COLO668 (cell line): ENCODE measurements at regions not wholly inside any gene's neighbourhood (a gene's known extent, or its start where the extent isn't known, plus 50 kb on each side); places are given as distances from the start of the nearest gene placed in this dataset.
"Not testable (repeated sequence)": the region's sequence is repeated elsewhere in the genome, so short reads cannot be mapped to it uniquely, and the experiment has no call there.

Experiments used
- DNase-seq: peaks from one replicate; lab custom pipeline; 2025; ENCODE audit not compliant: unreplicated experiment; lab: John Stamatoyannopoulos, UW

- no peak for DNase-seq
Observed at GRCh38 chr5:152523964-152524363, 118.9 kb upstream of the NMUR2 start.

- DNase-seq = no peak
Observed at GRCh38 chr5:152527358-152528052, 122.4 kb upstream of the NMUR2 start.

GRCh38 chr5:152529440-152529839 is 124.4 kb upstream of the NMUR2 start:
- no peak for DNase-seq

- peak; percentile 5 for DNase-seq
Observed at GRCh38 chr5:152532714-152533113, 127.6 kb upstream of the NMUR2 start.

GRCh38 chr5:152534641-152535040 is 129.6 kb upstream of the NMUR2 start:
- no peak for DNase-seq

- no peak for DNase-seq
Observed at GRCh38 chr5:152542741-152543140, 137.7 kb upstream of the NMUR2 start.

DNA sequence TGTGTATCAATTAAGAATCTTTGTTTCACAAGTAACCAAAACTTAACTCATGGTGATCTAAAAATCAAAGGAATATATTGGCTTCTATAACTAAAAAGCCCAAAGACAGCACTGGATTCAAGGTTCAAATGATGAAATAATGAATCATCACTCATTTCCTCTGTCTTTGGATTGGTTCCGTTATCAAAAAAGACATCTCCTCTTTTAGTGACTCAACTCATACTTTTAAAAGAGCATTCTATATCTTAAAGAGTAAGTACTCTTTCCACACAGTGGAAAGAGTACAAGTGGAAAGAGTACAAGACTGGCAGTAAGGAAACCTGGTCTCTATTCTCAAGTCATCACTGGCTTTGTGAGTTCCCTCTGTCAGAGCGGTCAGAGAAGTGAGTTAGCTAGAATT is 141.4 kb upstream of the NMUR2 start:
- no peak for DNase-seq

- no peak for DNase-seq
Observed at GRCh38 chr5:152547202-152547601, 142.1 kb upstream of the NMUR2 start.

DNA sequence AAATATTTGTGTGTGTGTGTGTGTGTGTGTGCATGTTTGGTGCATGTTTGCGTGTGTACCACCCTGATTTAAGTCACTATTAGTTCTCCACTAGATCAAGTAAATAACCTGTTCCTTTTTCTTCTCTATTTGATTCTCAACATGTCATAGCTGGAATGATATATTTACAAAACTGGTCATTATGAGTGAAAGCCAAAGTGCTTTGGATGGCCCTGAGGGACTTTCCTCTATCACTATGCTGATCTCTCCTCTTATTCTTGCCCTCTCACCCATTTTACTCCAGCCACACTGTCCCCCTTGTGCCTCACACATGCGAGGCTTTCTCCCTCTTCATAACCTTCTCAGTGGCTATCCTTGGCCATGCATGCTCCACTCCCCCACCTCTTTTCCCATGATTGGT is 144.6 kb upstream of the NMUR2 start:
- DNase-seq = no peak

DNA sequence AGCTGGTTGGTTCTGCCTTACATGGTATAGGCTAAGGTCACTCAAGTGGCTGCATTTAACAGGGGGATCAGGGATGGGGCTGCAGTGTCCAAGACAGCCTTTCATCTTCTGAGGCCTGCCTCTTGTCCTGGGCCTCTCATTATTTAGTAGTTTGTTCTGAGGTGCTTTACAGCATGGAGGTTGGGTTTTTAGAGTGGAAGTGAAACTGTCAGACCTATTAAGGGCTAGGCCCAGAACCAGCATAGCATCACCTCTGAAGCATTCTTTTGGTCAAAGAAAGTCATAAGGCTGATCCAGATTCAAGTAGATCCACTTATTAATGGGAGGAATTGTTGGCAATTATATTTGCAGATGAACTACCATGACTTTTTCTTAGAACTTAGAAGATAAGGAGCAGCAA is 146.0 kb upstream of the NMUR2 start:
- no peak for DNase-seq

DNA sequence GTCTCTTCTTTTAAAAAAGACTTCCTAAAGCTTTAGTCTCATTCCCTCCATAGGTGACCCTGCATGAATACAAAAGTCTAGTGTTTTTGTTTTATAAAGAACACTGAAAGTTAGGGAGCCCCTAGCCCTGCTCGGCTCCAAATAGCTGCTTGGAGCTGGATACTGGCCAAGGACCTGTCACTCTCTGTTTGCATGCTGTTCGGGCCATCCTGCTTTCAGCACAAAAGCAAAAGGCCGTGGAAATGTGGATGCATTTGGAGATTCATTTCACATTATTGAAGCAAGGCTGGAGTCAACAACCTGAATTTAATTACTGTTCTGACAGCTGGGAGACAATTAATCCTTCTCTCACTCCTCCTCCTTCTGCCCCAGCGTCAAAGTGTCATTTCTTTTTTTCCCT is 151.7 kb upstream of the NMUR2 start:
- peak; percentile 3 for DNase-seq

DNA sequence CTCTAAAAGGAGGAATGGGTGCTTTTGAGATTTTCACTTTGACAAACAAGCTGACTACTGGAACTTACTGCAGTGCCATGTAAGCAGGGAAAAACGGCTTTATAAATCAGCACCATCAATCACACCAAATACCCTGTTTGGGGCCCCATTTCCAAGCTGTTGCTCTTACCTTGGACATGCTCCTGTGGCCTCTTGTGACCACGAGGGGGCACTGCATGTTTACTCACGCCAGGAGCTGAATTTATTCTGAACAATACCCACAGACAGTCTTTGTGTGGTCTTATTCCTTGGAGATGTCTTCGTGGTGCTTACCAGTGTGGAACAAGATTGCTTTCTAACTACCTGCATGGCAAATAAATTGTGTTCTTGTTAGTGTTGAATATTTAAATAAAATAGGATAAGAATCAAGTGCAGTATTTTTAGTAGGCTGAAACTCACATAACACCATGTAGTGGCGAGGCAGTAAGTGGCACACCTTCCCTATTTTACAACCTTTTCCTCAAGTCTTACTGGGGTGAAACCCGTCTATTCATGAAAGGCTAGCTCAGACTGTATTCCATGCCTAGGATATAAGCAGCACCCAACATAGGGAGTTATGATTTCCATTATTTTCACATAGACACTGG is 155.5 kb upstream of the NMUR2 start:
- DNase-seq = peak; percentile 35

- no peak for DNase-seq
Observed at GRCh38 chr5:152568016-152568415, 162.9 kb upstream of the NMUR2 start.

DNA sequence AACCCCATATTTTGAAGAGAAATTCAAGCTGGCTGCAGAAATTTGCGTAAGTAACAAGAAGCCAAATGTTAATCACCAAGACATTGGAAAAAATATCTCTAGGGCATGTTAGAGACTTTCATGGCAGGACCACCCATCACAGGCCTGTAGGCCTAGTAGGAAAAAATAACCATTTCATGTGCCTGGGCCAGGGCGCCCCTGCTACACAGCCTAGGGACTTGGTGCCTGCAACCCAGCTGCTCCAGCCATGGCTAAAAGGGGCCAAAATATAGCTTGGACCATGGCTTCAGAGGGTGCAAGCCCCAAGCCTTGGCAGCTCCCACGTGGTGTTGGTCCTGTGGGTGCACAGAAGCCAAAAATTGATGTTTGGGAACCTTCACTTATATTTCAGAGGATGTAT is 167.7 kb upstream of the NMUR2 start:
- DNase-seq = no peak

GRCh38 chr5:152584103-152584502 is 179.0 kb upstream of the NMUR2 start:
- DNase-seq = no peak

- no peak for DNase-seq
Observed at GRCh38 chr5:152592416-152592815, 187.3 kb upstream of the NMUR2 start.

DNA sequence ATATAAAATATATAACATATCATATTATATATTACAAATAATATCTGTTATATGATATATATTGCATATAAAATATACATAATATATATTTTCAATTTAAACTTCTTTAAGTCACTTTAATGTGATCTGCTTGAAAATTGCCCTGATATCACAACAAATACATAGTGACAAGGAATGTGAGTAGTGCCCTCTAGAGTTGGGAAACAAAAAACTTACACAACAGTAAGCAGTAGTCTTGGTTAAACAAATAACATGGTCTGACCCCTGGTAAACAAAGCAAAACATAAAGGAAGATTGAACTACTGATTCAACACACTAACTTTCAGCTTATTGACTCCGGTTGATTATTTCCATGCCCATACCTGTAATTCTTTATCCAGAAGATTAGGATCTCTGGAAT is 188.3 kb upstream of the NMUR2 start:
- no peak for DNase-seq

DNA sequence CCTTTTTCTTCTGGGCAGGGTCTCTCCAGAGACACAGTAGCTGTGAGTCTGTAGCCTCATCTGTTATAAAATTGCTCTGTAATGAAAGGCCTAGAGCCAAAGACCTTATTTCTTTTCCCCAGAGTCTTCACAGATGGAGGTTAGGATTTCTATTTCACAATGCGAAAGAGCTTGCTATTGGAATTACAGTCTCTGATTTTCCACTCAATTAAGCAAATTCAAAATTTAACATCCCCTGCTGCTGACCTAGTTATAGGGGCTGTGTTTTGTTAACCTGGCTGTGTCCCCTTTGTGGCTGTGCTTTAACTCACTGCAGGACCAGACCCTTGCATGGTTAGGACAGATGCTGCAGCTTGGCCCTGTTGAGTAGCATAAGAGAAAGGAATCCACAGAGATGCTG is 190.3 kb upstream of the NMUR2 start:
- no peak for DNase-seq

DNA sequence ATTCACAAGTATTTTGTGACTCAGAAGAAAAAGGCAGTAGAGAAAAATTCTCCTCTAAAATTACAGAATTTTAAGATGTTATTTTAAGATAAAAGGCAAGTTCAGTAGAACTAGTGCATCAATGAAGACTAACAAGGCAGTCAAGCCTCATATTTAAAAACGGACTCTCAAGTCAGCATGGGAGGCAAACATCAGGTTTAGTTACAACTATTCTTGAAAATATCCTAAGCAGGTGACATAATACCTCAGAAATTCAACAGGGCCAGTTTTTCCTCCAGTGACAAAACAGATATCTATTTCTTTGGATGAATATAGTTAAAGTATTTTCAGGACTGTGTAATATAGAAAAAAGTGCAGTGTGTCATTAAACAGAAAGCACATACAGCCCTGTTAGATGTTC is 194.0 kb upstream of the NMUR2 start:
- DNase-seq = no peak

- no peak for DNase-seq
Observed at GRCh38 chr5:152601806-152602732, 197.0 kb upstream of the NMUR2 start.

GRCh38 chr5:152606050-152606449 is 201.0 kb upstream of the NMUR2 start:
- not testable (repeated sequence) for DNase-seq

GRCh38 chr5:152606776-152607364 is 201.8 kb upstream of the NMUR2 start:
- DNase-seq = no peak
